GM13977 (cell line): ENCODE measurements at regions not wholly inside any gene's neighbourhood (a gene's known extent, or its start where the extent isn't known, plus 50 kb on each side); places are given as distances from the start of the nearest gene placed in this dataset.
A peak's percentile ranks its signal among the peaks of the same experiment; 100 is the strongest.
"Not testable (repeated sequence)": the region's sequence is repeated elsewhere in the genome, so short reads cannot be mapped to it uniquely, and the experiment has no call there.

Experiments used
- DNase-seq: peaks from one replicate; pipeline ENCODE4 v3.0.0; 2012; ENCODE audit warnings: low spot score
- CTCF ChIP-seq: IDR thresholded peaks from 2 replicates; pipeline ENCODE4 v1.5.1; 2012; ENCODE audit warnings: mild to moderate bottlenecking, control low read depth; ENCODE audit not compliant: insufficient read depth; ENCODE audit errors: extremely low read depth, missing control alignments
- in situ Hi-C: fragments of 300-500 bp; cut with MboI; formaldehyde crosslinking; loops from one replicate; pipeline ENCODE4 v1.12.0; 2022; ENCODE audit warnings: low sequenced_read_pairs, low pct_unique_long_range_greater_than_20kb, mixed read lengths, inconsistent platforms; ENCODE audit not compliant: unreplicated experiment

- TF ChIP-seq CTCF = peak; percentile 12
- in situ Hi-C loops = no loop called here
- DNase-seq = no peak
These were observed 53.0 kb upstream of the TNKS2 start for GRCh38 chr10:91745090-91745831.

- TF ChIP-seq CTCF = no peak
- DNase-seq = no peak
- in situ Hi-C loops = no loop called here
These were observed 54.8 kb upstream of the TNKS2 start for GRCh38 chr10:91743465-91743864.

- DNase-seq = no peak
- in situ Hi-C loops = no loop called here
- no peak for TF ChIP-seq CTCF
These were observed 56.0 kb upstream of the TNKS2 start for GRCh38 chr10:91742229-91742628.

GRCh38 chr10:91741356-91741755 lies 56.9 kb upstream of the TNKS2 start:
- no peak for TF ChIP-seq CTCF
- in situ Hi-C loops = no loop called here
- no peak for DNase-seq

- in situ Hi-C loops = no loop called here
- DNase-seq = no peak
- no peak for TF ChIP-seq CTCF
These were observed 57.8 kb upstream of the TNKS2 start for GRCh38 chr10:91740353-91740924.

GRCh38 chr10:91732265-91732664 lies 66.0 kb upstream of the TNKS2 start:
- DNase-seq, in situ Hi-C loops: not testable (repeated sequence)

GRCh38 chr10:91729339-91729738 lies 68.9 kb upstream of the TNKS2 start:
- in situ Hi-C loops, DNase-seq: not testable (repeated sequence)

GRCh38 chr10:91726355-91726754 lies 71.9 kb upstream of the TNKS2 start:
- no peak for TF ChIP-seq CTCF
- in situ Hi-C loops = no loop called here
- DNase-seq = no peak
